Suppressor macrophage treated with lipopolysaccharide for 1 hour (primary cell): ENCODE measurements at regions not wholly inside any gene's neighbourhood (a gene's known extent, or its start where the extent isn't known, plus 50 kb on each side); places are given as distances from the start of the nearest gene placed in this dataset.
"Not testable (repeated sequence)": the region's sequence is repeated elsewhere in the genome, so short reads cannot be mapped to it uniquely, and the experiment has no call there.

ENCODE experiments used
- DNase-seq, 3 donors: peaks; one replicate each; pipeline ENCODE4 v3.0.0-alpha.2; 2020 to 2022

- DNase-seq: no peak
Observed at GRCh38 chr11:21933095-21933494, 259.8 kb upstream of the ANO5 start.

GRCh38 chr11:21944577-21944976, 248.3 kb upstream of the ANO5 start:
- no peak for DNase-seq

- DNase-seq: no peak
Observed at GRCh38 chr11:21948876-21949275, 244.0 kb upstream of the ANO5 start.

GRCh38 chr11:21949763-21950413, 243.0 kb upstream of the ANO5 start:
- no peak for DNase-seq

GRCh38 chr11:21963013-21963412, 229.9 kb upstream of the ANO5 start:
- DNase-seq: no peak

GRCh38 chr11:21965221-21965620, 227.7 kb upstream of the ANO5 start:
- no peak for DNase-seq

GRCh38 chr11:21968702-21969101, 224.2 kb upstream of the ANO5 start:
- no peak for DNase-seq

GRCh38 chr11:21969841-21970240, 223.0 kb upstream of the ANO5 start:
- DNase-seq: no peak

- no peak for DNase-seq
Observed at GRCh38 chr11:21975242-21975641, 217.6 kb upstream of the ANO5 start.

GRCh38 chr11:21976210-21976609, 216.7 kb upstream of the ANO5 start:
- no peak for DNase-seq

- no peak for DNase-seq
Observed at GRCh38 chr11:21983431-21983830, 209.5 kb upstream of the ANO5 start.

GRCh38 chr11:21986361-21986760, 206.5 kb upstream of the ANO5 start:
- DNase-seq: no peak

- no peak for DNase-seq
Observed at GRCh38 chr11:21987261-21987660, 205.6 kb upstream of the ANO5 start.

- DNase-seq: peak in 2 of 3 donors; percentile 4 to 33
Observed at GRCh38 chr11:21988477-21988876, 204.4 kb upstream of the ANO5 start.

GRCh38 chr11:22001803-22002202, 191.1 kb upstream of the ANO5 start:
- DNase-seq: not testable (repeated sequence)

- no peak for DNase-seq
Observed at GRCh38 chr11:22006901-22007300, 186.0 kb upstream of the ANO5 start.

GRCh38 chr11:22031791-22032190, 161.1 kb upstream of the ANO5 start:
- no peak for DNase-seq

GRCh38 chr11:22037505-22037904, 155.4 kb upstream of the ANO5 start:
- no peak for DNase-seq

GRCh38 chr11:22041039-22041438, 151.8 kb upstream of the ANO5 start:
- no peak for DNase-seq

- DNase-seq: no peak
Observed at GRCh38 chr11:22042081-22042480, 150.8 kb upstream of the ANO5 start.

GRCh38 chr11:22044126-22044525, 148.8 kb upstream of the ANO5 start:
- DNase-seq: no peak

- DNase-seq: no peak
Observed at GRCh38 chr11:22049276-22049675, 143.6 kb upstream of the ANO5 start.

- DNase-seq: no peak
Observed at GRCh38 chr11:22065472-22065871, 127.4 kb upstream of the ANO5 start.

GRCh38 chr11:22069844-22070243, 123.0 kb upstream of the ANO5 start:
- no peak for DNase-seq

GRCh38 chr11:22076271-22076930, 116.5 kb upstream of the ANO5 start:
- DNase-seq: no peak
